ENCODE measurements at regions not wholly inside any gene's neighbourhood (a gene's known extent, or its start where the extent isn't known, plus 50 kb on each side); places are given as distances from the start of the nearest gene placed in this dataset.

- ChIA-PET POLR2A (ENCODE audit: unreplicated experiment) (interaction anchor here (0.7 kb wide), 1 partner anchor 367 kb away, joined by 4 read pairs; no protein-coding TSS in a partner anchor), CTCF (no interaction called here)
- Histone ChIP-seq H3K9me3 (ENCODE audit: insufficient read depth, low read depth) (no peaks in the 10 kb centered on the region), H3K9me2 (ENCODE audit: insufficient read depth) (no peaks in the 10 kb centered on the region), H2AFZ (peak overlapping the region; percentile 98), H3K4me1 (replicated peaks; ENCODE audit: insufficient read depth) (no peaks in the 10 kb centered on the region), H4K20me1 (ENCODE audit: insufficient read depth) (no peaks in the 10 kb centered on the region), H3K27me3 (ENCODE audit: insufficient read depth, low read depth) (no peaks in the 10 kb centered on the region), H3F3A (ENCODE audit: insufficient read depth, low read depth) (no peaks in the 10 kb centered on the region), H3K4me2 (peak overlapping the region; percentile 94), H3K79me2 (ENCODE audit: low read depth) (peaks cover 8% of the 10 kb centered on the region; the same call in 1 of the 2 replicates), H3K4me3 (peak overlapping the region; percentile 93), H3K27ac (no peak overlapping the region), H3K36me3 (ENCODE audit: low read depth) (no peaks in the 10 kb centered on the region)
- TF ChIP-seq CTCF (conservative IDR thresholded peaks at IDR 0.05) = no peak; the same call in 1 of the 2 replicates
- no peak for TF ChIP-seq EZH2 (IDR thresholded peaks at IDR 0.05; ENCODE audit: low read depth)
- intact Hi-C loops (cut with micrococcal nuclease; ENCODE audit: unreplicated experiment) = loop anchor here (1.0 to 5.0 kb wide), 5 partner anchors 81 to 366 kb away; no protein-coding TSS in a partner anchor
- peak in 1 of 2 experiments; percentile 50 for DNase-seq
- BruUV-seq (replicated peaks) = no TSS peak
These were observed 226.7 kb upstream of the C2CD4B start for GRCh38 chr15:62391641-62392262.

GRCh38 chr15:62392376-62392775 lies 227.3 kb upstream of the C2CD4B start:
- ChIA-PET CTCF (no interaction called here), POLR2A (ENCODE audit: unreplicated experiment) (interaction anchor here (0.7 kb wide), 1 partner anchor 366 kb away, joined by 4 read pairs; no protein-coding TSS in a partner anchor)
- DNase-seq = no peak
- Histone ChIP-seq H3K9me3 (ENCODE audit: insufficient read depth, low read depth) (no peaks in the 10 kb centered on the region), H3K4me3 (peak overlapping the region; percentile 93), H3K27ac (no peak overlapping the region), H3K4me2 (peak overlapping the region; percentile 94), H3K4me1 (replicated peaks; ENCODE audit: insufficient read depth) (no peaks in the 10 kb centered on the region), H3K9me2 (ENCODE audit: insufficient read depth) (no peaks in the 10 kb centered on the region), H3K27me3 (ENCODE audit: insufficient read depth, low read depth) (no peaks in the 10 kb centered on the region), H3K79me2 (ENCODE audit: low read depth) (peaks cover 8% of the 10 kb centered on the region; the same call in 1 of the 2 replicates), H4K20me1 (ENCODE audit: insufficient read depth) (no peaks in the 10 kb centered on the region), H3F3A (ENCODE audit: insufficient read depth, low read depth) (no peaks in the 10 kb centered on the region), H3K36me3 (ENCODE audit: low read depth) (no peaks in the 10 kb centered on the region), H2AFZ (no peak overlapping the region)
- no TSS peak for BruUV-seq (replicated peaks)
- TF ChIP-seq EZH2 (IDR thresholded peaks at IDR 0.05; ENCODE audit: low read depth) (no peak), CTCF (conservative IDR thresholded peaks at IDR 0.05) (no peak)
- intact Hi-C loops (cut with micrococcal nuclease; ENCODE audit: unreplicated experiment) = loop anchor here (1.0 to 5.0 kb wide), 5 partner anchors 80 to 365 kb away; no protein-coding TSS in a partner anchor

GRCh38 chr15:62393196-62393595 lies 228.1 kb upstream of the C2CD4B start:
- no peaks in the 10 kb centered on the region for H4K20me1 ChIP-seq (ENCODE audit: insufficient read depth)
- H3K9me2 ChIP-seq (ENCODE audit: insufficient read depth) = no peaks in the 10 kb centered on the region
- H3K36me3 ChIP-seq (ENCODE audit: low read depth) = no peaks in the 10 kb centered on the region
- no peak for TF ChIP-seq EZH2 (IDR thresholded peaks at IDR 0.05; ENCODE audit: low read depth)
- no peak for TF ChIP-seq CTCF (conservative IDR thresholded peaks at IDR 0.05)
- DNase-seq = no peak
- no peak overlapping the region for H2AFZ ChIP-seq
- H3F3A ChIP-seq (ENCODE audit: insufficient read depth, low read depth) = no peaks in the 10 kb centered on the region
- peaks cover 8% of the 10 kb centered on the region; the same call in 1 of the 2 replicates for H3K79me2 ChIP-seq (ENCODE audit: low read depth)
- no peaks in the 10 kb centered on the region for H3K27me3 ChIP-seq (ENCODE audit: insufficient read depth, low read depth)
- H3K4me2 ChIP-seq = no peak overlapping the region
- H3K4me1 ChIP-seq (replicated peaks; ENCODE audit: insufficient read depth) = no peaks in the 10 kb centered on the region
- H3K4me3 ChIP-seq = no peak overlapping the region
- CTCF ChIA-PET = no interaction called here
- H3K9me3 ChIP-seq (ENCODE audit: insufficient read depth, low read depth) = no peaks in the 10 kb centered on the region
- intact Hi-C loops (cut with micrococcal nuclease; ENCODE audit: unreplicated experiment) = loop anchor here (5.0 kb wide), 4 partner anchors 79 to 364 kb away; no protein-coding TSS in a partner anchor
- no peak overlapping the region for H3K27ac ChIP-seq
- POLR2A ChIA-PET (ENCODE audit: unreplicated experiment) = no interaction called here
- BruUV-seq (replicated peaks) = no TSS peak
